BLaER1 treated with 17β-estradiol and CSF1 and Interleukin-3, amounts not matched to agents 10 nM and 100 nM (cell line): ENCODE measurements at regions not wholly inside any gene's neighbourhood (a gene's known extent, or its start where the extent isn't known, plus 50 kb on each side); places are given as distances from the start of the nearest gene placed in this dataset.

Experiments
- H3K27ac ChIP-seq, 11 experiments: shearing (Covaris generic); formaldehyde crosslinking; 2 replicates each; pipeline ENCODE4 v1.8.1; 2022
- H3K27me3 ChIP-seq, 11 experiments: shearing (Covaris generic); formaldehyde crosslinking; 2 replicates each; pipeline ENCODE4 v1.8.1; 2022
- H3K36me3 ChIP-seq, 11 experiments: shearing (Covaris generic); formaldehyde crosslinking; 2 replicates each; pipeline ENCODE4 v1.8.1; 2022
- H3K4me1 ChIP-seq, 10 experiments: shearing (Covaris generic); formaldehyde crosslinking; 2 replicates each; pipeline ENCODE4 v1.8.1; 2022
- H3K4me2 ChIP-seq, 11 experiments: shearing (Covaris generic); formaldehyde crosslinking; 2 replicates each; pipeline ENCODE4 v1.8.1; 2022
- H3K4me3 ChIP-seq, 10 experiments: shearing (Covaris generic); formaldehyde crosslinking; 2 replicates each; pipeline ENCODE4 v1.8.1; 2022
- H3K9ac ChIP-seq, 11 experiments: shearing (Covaris generic); formaldehyde crosslinking; 2 replicates each; pipeline ENCODE4 v1.8.1; 2022
- H3K9me3 ChIP-seq, 11 experiments: shearing (Covaris generic); formaldehyde crosslinking; replicated peaks in 1 of 11; 2 replicates each; pipeline ENCODE4 v1.8.1; 2022
- H4K20me1 ChIP-seq, 11 experiments: shearing (Covaris generic); formaldehyde crosslinking; 2 replicates each; pipeline ENCODE4 v1.8.1; 2022
- Cebpa-rat ChIP-seq, 11 experiments: shearing (Covaris generic); IDR thresholded peaks; 2 replicates each; pipeline ENCODE4 v1.8.1; 2022

- Histone ChIP-seq H3K9ac (no peak overlapping the region), H3K4me3 (no peak overlapping the region), H3K27me3 (no peaks in the 10 kb centered on the region), H3K4me1 (peaks cover 0 to 16% (median 13%) of the 10 kb centered on the region in 10 experiments; a peak in 16 of 20 replicates), H3K9me3 (0 out of 22 replicates have a peak, but pooled peaks cover 0 to 7% (median 0%) of the 10 kb centered on the region in 11 experiments), H3K36me3 (no peaks in the 10 kb centered on the region), H4K20me1 (no peaks in the 10 kb centered on the region), H3K27ac (no peak overlapping the region), H3K4me2 (no peak overlapping the region)
- no peak for TF ChIP-seq Cebpa-rat (IDR thresholded peaks at IDR 0.05)
Measured at GRCh38 chr20:52619101-52619500, 353.1 kb upstream of the TSHZ2 start.

- Histone ChIP-seq H3K9ac (no peak overlapping the region), H3K36me3 (no peaks in the 10 kb centered on the region), H3K4me2 (peak overlapping the region in 9 of 11 experiments; percentile 1 to 58 (median 49); a peak in 14 of 22 replicates), H3K4me1 (peaks cover 0 to 16% (median 13%) of the 10 kb centered on the region in 10 experiments; a peak in 16 of 20 replicates), H3K27me3 (no peaks in the 10 kb centered on the region), H3K9me3 (0 out of 22 replicates have a peak, but pooled peaks cover 0 to 7% (median 0%) of the 10 kb centered on the region in 11 experiments), H3K27ac (no peak overlapping the region), H4K20me1 (no peaks in the 10 kb centered on the region), H3K4me3 (no peak overlapping the region)
- no peak for TF ChIP-seq Cebpa-rat (IDR thresholded peaks at IDR 0.05)
Measured at GRCh38 chr20:52616629-52617028, 355.5 kb upstream of the TSHZ2 start.

- no peaks in the 10 kb centered on the region for H4K20me1 ChIP-seq
- no peaks in the 10 kb centered on the region for H3K36me3 ChIP-seq
- peaks cover 0 to 15% (median 12%) of the 10 kb centered on the region in 10 experiments; a peak in 16 of 20 replicates for H3K4me1 ChIP-seq
Measured at GRCh38 chr20:52614051-52614863, 357.9 kb upstream of the TSHZ2 start.

GRCh38 chr20:52612046-52612632 is 360.0 kb upstream of the TSHZ2 start:
- H3K9ac ChIP-seq, result no peak overlapping the region
- peaks cover 0 to 13% (median 9%) of the 10 kb centered on the region in 11 experiments; a peak in 11 of 22 replicates for H3K9me3 ChIP-seq
- no peak for TF ChIP-seq Cebpa-rat (IDR thresholded peaks at IDR 0.05)
- H3K4me2 ChIP-seq, result no peak overlapping the region
- H3K4me3 ChIP-seq, result no peak overlapping the region
- H3K27ac ChIP-seq, result no peak overlapping the region
- no peaks in the 10 kb centered on the region for H4K20me1 ChIP-seq
- no peaks in the 10 kb centered on the region for H3K36me3 ChIP-seq
- no peaks in the 10 kb centered on the region for H3K27me3 ChIP-seq
- H3K4me1 ChIP-seq, result peaks cover 0 to 15% (median 12%) of the 10 kb centered on the region in 10 experiments; a peak in 16 of 20 replicates

More at GRCh38 chr20:52614051-52614863, 357.9 kb upstream of the TSHZ2 start:
- H3K4me2 ChIP-seq, result no peak overlapping the region
- H3K9ac ChIP-seq, result no peak overlapping the region
- peaks cover 0 to 14% (median 9%) of the 10 kb centered on the region in 11 experiments; a peak in 11 of 22 replicates for H3K9me3 ChIP-seq
- H3K27me3 ChIP-seq, result no peaks in the 10 kb centered on the region
- H3K4me3 ChIP-seq, result no peak overlapping the region
- TF ChIP-seq Cebpa-rat (IDR thresholded peaks at IDR 0.05), result no peak
- H3K27ac ChIP-seq, result no peak overlapping the region

- H3K9ac ChIP-seq, result no peak overlapping the region
- no peak overlapping the region for H3K4me3 ChIP-seq
- H4K20me1 ChIP-seq, result no peaks in the 10 kb centered on the region
- peaks cover 0 to 6% (median 2%) of the 10 kb centered on the region in 10 experiments; a peak in 15 of 20 replicates for H3K4me1 ChIP-seq
- no peaks in the 10 kb centered on the region for H3K36me3 ChIP-seq
- no peak overlapping the region for H3K4me2 ChIP-seq
- no peaks in the 10 kb centered on the region for H3K27me3 ChIP-seq
- H3K9me3 ChIP-seq, result peaks cover 0 to 13% (median 8%) of the 10 kb centered on the region in 11 experiments; a peak in 11 of 22 replicates
- H3K27ac ChIP-seq, result no peak overlapping the region
- no peak for TF ChIP-seq Cebpa-rat (IDR thresholded peaks at IDR 0.05)
Measured at GRCh38 chr20:52610749-52611148, 361.4 kb upstream of the TSHZ2 start.

- Histone ChIP-seq H3K9me3 (peaks cover 21 to 42% (median 30%) of the 10 kb centered on the region in 11 experiments), H3K9ac (no peak overlapping the region), H4K20me1 (no peaks in the 10 kb centered on the region), H3K27ac (no peak overlapping the region), H3K36me3 (no peaks in the 10 kb centered on the region), H3K4me3 (no peak overlapping the region), H3K4me2 (peak overlapping the region in 2 of 11 experiments; percentile 18 to 37; a peak in 3 of 22 replicates), H3K4me1 (peaks cover 0 to 16% (median 1%) of the 10 kb centered on the region in 10 experiments; a peak in 6 of 20 replicates), H3K27me3 (no peaks in the 10 kb centered on the region)
- TF ChIP-seq Cebpa-rat (IDR thresholded peaks at IDR 0.05), result no peak
Measured at GRCh38 chr20:52601295-52601971, 370.7 kb upstream of the TSHZ2 start.

GRCh38 chr20:52596256-52596655 is 375.9 kb upstream of the TSHZ2 start:
- Histone ChIP-seq H3K9me3 (peaks cover 0 to 16% (median 7%) of the 10 kb centered on the region in 11 experiments; a peak in 9 of 22 replicates), H3K4me3 (no peak overlapping the region), H3K27ac (no peak overlapping the region), H3K4me2 (no peak overlapping the region), H3K9ac (no peak overlapping the region), H3K4me1 (peaks cover 0 to 9% (median 0%) of the 10 kb centered on the region in 10 experiments; a peak in 5 of 20 replicates), H4K20me1 (no peaks in the 10 kb centered on the region), H3K27me3 (no peaks in the 10 kb centered on the region), H3K36me3 (no peaks in the 10 kb centered on the region)
- no peak for TF ChIP-seq Cebpa-rat (IDR thresholded peaks at IDR 0.05)

- Histone ChIP-seq H3K27ac (no peak overlapping the region), H3K4me2 (no peak overlapping the region), H4K20me1 (no peaks in the 10 kb centered on the region), H3K9me3 (peaks cover 0 to 13% (median 7%) of the 10 kb centered on the region in 11 experiments; a peak in 8 of 22 replicates), H3K36me3 (no peaks in the 10 kb centered on the region), H3K4me1 (peaks cover 0 to 5% (median 0%) of the 10 kb centered on the region in 10 experiments; a peak in 5 of 20 replicates), H3K4me3 (no peak overlapping the region), H3K9ac (no peak overlapping the region), H3K27me3 (no peaks in the 10 kb centered on the region)
- no peak for TF ChIP-seq Cebpa-rat (IDR thresholded peaks at IDR 0.05)
Measured at GRCh38 chr20:52595518-52595917, 376.6 kb upstream of the TSHZ2 start.

- Histone ChIP-seq H3K4me3 (no peak overlapping the region), H3K27ac (no peak overlapping the region), H3K36me3 (no peaks in the 10 kb centered on the region), H3K27me3 (no peaks in the 10 kb centered on the region), H3K4me2 (no peak overlapping the region), H3K9me3 (0 out of 22 replicates have a peak, but pooled peaks cover 0 to 4% (median 0%) of the 10 kb centered on the region in 11 experiments), H4K20me1 (no peaks in the 10 kb centered on the region), H3K4me1 (no peaks in the 10 kb centered on the region), H3K9ac (no peak overlapping the region)
- no peak for TF ChIP-seq Cebpa-rat (IDR thresholded peaks at IDR 0.05)
Measured at GRCh38 chr20:52593654-52594053, 378.5 kb upstream of the TSHZ2 start.
